H9 (cell line): ENCODE measurements at regions not wholly inside any gene's neighbourhood (a gene's known extent, or its start where the extent isn't known, plus 50 kb on each side); places are given as distances from the start of the nearest gene placed in this dataset.

ENCODE experiments used
- DNase-seq: peaks from one replicate; pipeline ENCODE4 v3.0.0-alpha.2; 2017
- H2AFZ ChIP-seq: one replicate; pipeline ENCODE4 v1.6.1; 2013; ENCODE audit warnings: mild to moderate bottlenecking, low read length, control low read depth, moderate library complexity
- H2AK5ac ChIP-seq: 2 replicates; pipeline ENCODE4 v1.6.1; 2013; ENCODE audit warnings: low read length, control low read depth, mixed read lengths; ENCODE audit not compliant: insufficient read length
- H2BK120ac ChIP-seq: one replicate; pipeline ENCODE4 v1.6.1; 2013; ENCODE audit warnings: low read depth, mild to moderate bottlenecking, low read length, control low read depth, inconsistent platforms; ENCODE audit not compliant: poor library complexity, severe bottlenecking
- H2BK12ac ChIP-seq: 2 replicates; pipeline ENCODE4 v1.6.1; 2013; ENCODE audit warnings: low read length, control low read depth, mixed read lengths, low read depth; ENCODE audit not compliant: insufficient read length
- H2BK15ac ChIP-seq: 2 replicates; pipeline ENCODE4 v1.6.1; 2013; ENCODE audit warnings: low read depth, low read length, control low read depth
- H2BK20ac ChIP-seq: one replicate; pipeline ENCODE4 v1.6.1; 2013; ENCODE audit warnings: low read depth, mild to moderate bottlenecking, low read length, control low read depth, inconsistent platforms; ENCODE audit not compliant: poor library complexity, severe bottlenecking
- H2BK5ac ChIP-seq: 2 replicates; pipeline ENCODE4 v1.6.1; 2013; ENCODE audit warnings: low read length, control low read depth, mixed read lengths; ENCODE audit not compliant: insufficient read length
- H3K14ac ChIP-seq: 2 replicates; pipeline ENCODE4 v1.6.1; 2013; ENCODE audit warnings: low read length, control low read depth; ENCODE audit not compliant: insufficient read depth
- H3K18ac ChIP-seq: 2 replicates; pipeline ENCODE4 v1.6.1; 2013; ENCODE audit warnings: low read depth, mild to moderate bottlenecking, mixed read lengths, low read length, control low read depth; ENCODE audit not compliant: insufficient read length
- H3K23ac ChIP-seq: 2 replicates; pipeline ENCODE4 v1.6.1; 2013; ENCODE audit warnings: low read length, control low read depth, mixed read lengths, low read depth; ENCODE audit not compliant: insufficient read length
- H3K23me2 ChIP-seq: 2 replicates; pipeline ENCODE4 v1.6.1; 2013; ENCODE audit warnings: low read depth, mild to moderate bottlenecking, mixed read lengths, low read length, control low read depth; ENCODE audit not compliant: insufficient read length, poor library complexity, severe bottlenecking
- H3K27ac ChIP-seq: 2 replicates; pipeline ENCODE4 v1.5.1; 2013; ENCODE audit warnings: low read length, control low read depth, mixed read lengths, low read depth; ENCODE audit not compliant: insufficient read length
- H3K27me3 ChIP-seq: 2 replicates; pipeline ENCODE4 v1.6.1; 2013; ENCODE audit warnings: low read length, control low read depth, inconsistent platforms; ENCODE audit not compliant: insufficient read depth
- H3K4ac ChIP-seq: 2 replicates; pipeline ENCODE4 v1.6.1; 2013; ENCODE audit warnings: low read depth, mild to moderate bottlenecking, control low read depth, inconsistent platforms, low read length, moderate library complexity
- H3K4me1 ChIP-seq: 2 replicates; pipeline ENCODE4 v1.6.1; 2013; ENCODE audit warnings: low read length, control low read depth, inconsistent platforms; ENCODE audit not compliant: insufficient read depth
- H3K4me2 ChIP-seq: 2 replicates; pipeline ENCODE4 v1.6.1; 2013; ENCODE audit warnings: low read length, control low read depth, mixed read lengths; ENCODE audit not compliant: insufficient read length, insufficient read depth
- H3K56ac ChIP-seq: 2 replicates; pipeline ENCODE4 v1.6.1; 2013; ENCODE audit warnings: low read depth, mild to moderate bottlenecking, mixed read lengths, low read length, control low read depth; ENCODE audit not compliant: insufficient read length
- H3K79me1 ChIP-seq: 2 replicates; pipeline ENCODE4 v1.6.1; 2013; ENCODE audit warnings: low read depth, mild to moderate bottlenecking, moderate library complexity, low read length, control low read depth, inconsistent platforms; ENCODE audit not compliant: insufficient read depth, poor library complexity, severe bottlenecking
- H3K79me2 ChIP-seq: 2 replicates; pipeline ENCODE4 v1.6.1; 2013; ENCODE audit warnings: low read length, control low read depth, inconsistent platforms; ENCODE audit not compliant: insufficient read depth
- H3K9ac ChIP-seq: 2 replicates; pipeline ENCODE4 v1.6.1; 2013; ENCODE audit warnings: low read length, control low read depth, mixed read lengths; ENCODE audit not compliant: insufficient read length; ENCODE audit errors: extremely low read depth
- H3K9me3 ChIP-seq: one replicate; pipeline ENCODE4 v1.6.1; 2013; ENCODE audit warnings: low read depth, low read length, inconsistent platforms; ENCODE audit not compliant: control insufficient read depth
- H3T11ph ChIP-seq: one replicate; pipeline ENCODE4 v1.6.1; 2013; ENCODE audit warnings: mild to moderate bottlenecking, low read length, control low read depth, inconsistent platforms
- H4K20me1 ChIP-seq: one replicate; pipeline ENCODE4 v1.6.1; 2013; ENCODE audit not compliant: control insufficient read depth, insufficient read length, insufficient read depth
- H4K5ac ChIP-seq: 2 replicates; pipeline ENCODE4 v1.6.1; 2013; ENCODE audit warnings: low read depth, mild to moderate bottlenecking, mixed read lengths, low read length, control low read depth; ENCODE audit not compliant: insufficient read length
- H4K8ac ChIP-seq: replicated peaks from 2 replicates; pipeline ENCODE4 v1.6.1; 2013; ENCODE audit warnings: low read length, control low read depth, mixed read lengths, low read depth; ENCODE audit not compliant: insufficient read length
- H4K91ac ChIP-seq: 2 replicates; pipeline ENCODE4 v1.6.1; 2013; ENCODE audit warnings: low read depth, mild to moderate bottlenecking, moderate library complexity, mixed read lengths, low read length, control low read depth; ENCODE audit not compliant: insufficient read length
- H3K27ac Mint-ChIP-seq, 3 experiments: 2 replicates in 2 of 3; 3 replicates in 1 of 3; pipeline ENCODE4 v1.8.0; 2020 to 2021; ENCODE audit warnings: mixed read lengths in 3 of 3, mild to moderate bottlenecking in 1 of 3, moderate library complexity in 1 of 3
- H3K27me3 Mint-ChIP-seq: 2 replicates; pipeline ENCODE4 v1.8.0; 2021; ENCODE audit warnings: low read depth, mild to moderate bottlenecking, moderate library complexity, mixed read lengths
- H3K36me3 Mint-ChIP-seq, 3 experiments: 2 replicates in 2 of 3; 3 replicates in 1 of 3; pipeline ENCODE4 v1.8.0; 2020 to 2021; ENCODE audit warnings: low read depth in 3 of 3, mixed read lengths in 3 of 3; ENCODE audit not compliant: insufficient read depth in 1 of 3
- H3K4me1 Mint-ChIP-seq, 2 experiments: 2 replicates each; pipeline ENCODE4 v1.8.0; 2020; ENCODE audit warnings: mixed read lengths in 2 of 2
- H3K4me3 Mint-ChIP-seq, 2 experiments: 2 replicates in 1 of 2; 3 replicates in 1 of 2; pipeline ENCODE4 v1.8.0; 2020 to 2021; ENCODE audit warnings: mild to moderate bottlenecking in 2 of 2, mixed read lengths in 2 of 2, moderate library complexity in 1 of 2
- H3K9me3 Mint-ChIP-seq, 2 experiments: 2 replicates in 1 of 2; 3 replicates in 1 of 2; pipeline ENCODE4 v1.8.0; 2020; ENCODE audit warnings: mild to moderate bottlenecking in 2 of 2, mixed read lengths in 2 of 2, moderate library complexity in 1 of 2
- WGBS: extraction: QIAGEN DNeasy Blood & Tissue Kit; methylation state at CpG from one replicate; pipeline ENCODE4 v1.1.7; 2013; ENCODE audit warnings: missing lambda C conversion rate, low lambda C conversion rate, mixed read lengths; ENCODE audit not compliant: insufficient read length; ENCODE audit errors: extremely low coverage; 5-methylcytosine and 5-hydroxymethylcytosine counted together
- TF ChIP-seq, protein P1 (sequence below): fragments of 200-600 bp; sonication (generic); conservative IDR thresholded peaks from 3 replicates; pipeline ENCODE4 v1.8.0; 2021; ENCODE audit warnings: antibody characterized with exemption, mild to moderate bottlenecking

DNA sequence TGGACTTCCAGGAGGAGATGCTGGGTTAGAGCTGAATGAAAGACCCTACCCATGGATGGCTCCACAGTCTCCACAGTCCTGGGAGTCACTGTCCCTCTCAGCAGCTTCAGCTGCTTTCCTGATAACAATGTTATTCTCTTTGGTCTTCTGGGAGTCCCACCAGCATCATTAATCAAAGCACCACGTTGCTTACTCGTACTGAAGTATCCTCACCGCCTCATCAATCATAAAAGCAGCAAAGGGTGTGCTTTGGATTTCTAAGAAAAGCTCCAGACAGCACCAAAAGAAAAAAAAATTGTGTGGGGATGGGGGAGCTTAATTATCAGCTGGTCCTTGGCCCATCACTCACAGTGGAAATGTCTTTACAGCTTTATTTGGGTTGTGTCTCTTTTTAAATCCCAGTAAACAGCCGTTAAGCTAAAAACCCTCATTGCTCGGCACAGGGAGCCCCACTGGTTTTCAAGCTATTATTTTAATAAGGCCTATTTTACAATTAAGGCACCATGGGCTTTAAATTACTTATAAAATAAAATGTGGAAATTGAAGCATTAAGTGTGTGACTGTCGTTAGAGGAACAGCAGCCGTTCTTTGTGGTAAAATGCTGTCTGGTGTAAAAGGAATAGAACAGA lies 538.0 kb downstream of the EBF1 start:
- Histone ChIP-seq H2BK5ac (no peak overlapping the region), H2BK120ac (no peak overlapping the region), H4K20me1 (no peaks in the 10 kb centered on the region), H4K5ac (no peak overlapping the region), H3K56ac (no peak overlapping the region), H3K14ac (no peak overlapping the region), H3K9ac (no peak overlapping the region), H3K23ac (no peak overlapping the region), H2BK20ac (no peak overlapping the region), H3K79me2 (no peaks in the 10 kb centered on the region), H2AFZ (no peak overlapping the region), H4K91ac (no peak overlapping the region), H3K4me1 (peaks cover 3% of the 10 kb centered on the region; the same call in 1 of the 2 replicates), H3K4ac (no peak overlapping the region), H3K79me1 (no peaks in the 10 kb centered on the region), H4K8ac (no peak overlapping the region), H3K27ac (no peak overlapping the region), H2BK15ac (no peak overlapping the region), H3K27me3 (no peaks in the 10 kb centered on the region), H3K4me2 (no peak overlapping the region), H3K23me2 (no peaks in the 10 kb centered on the region), H3K18ac (no peak overlapping the region), H3K9me3 (no peaks in the 10 kb centered on the region), H2AK5ac (no peak overlapping the region), H3T11ph (no peak overlapping the region), H2BK12ac (no peak overlapping the region)
- DNase-seq, result no peak
- TF ChIP-seq, protein P1, sequence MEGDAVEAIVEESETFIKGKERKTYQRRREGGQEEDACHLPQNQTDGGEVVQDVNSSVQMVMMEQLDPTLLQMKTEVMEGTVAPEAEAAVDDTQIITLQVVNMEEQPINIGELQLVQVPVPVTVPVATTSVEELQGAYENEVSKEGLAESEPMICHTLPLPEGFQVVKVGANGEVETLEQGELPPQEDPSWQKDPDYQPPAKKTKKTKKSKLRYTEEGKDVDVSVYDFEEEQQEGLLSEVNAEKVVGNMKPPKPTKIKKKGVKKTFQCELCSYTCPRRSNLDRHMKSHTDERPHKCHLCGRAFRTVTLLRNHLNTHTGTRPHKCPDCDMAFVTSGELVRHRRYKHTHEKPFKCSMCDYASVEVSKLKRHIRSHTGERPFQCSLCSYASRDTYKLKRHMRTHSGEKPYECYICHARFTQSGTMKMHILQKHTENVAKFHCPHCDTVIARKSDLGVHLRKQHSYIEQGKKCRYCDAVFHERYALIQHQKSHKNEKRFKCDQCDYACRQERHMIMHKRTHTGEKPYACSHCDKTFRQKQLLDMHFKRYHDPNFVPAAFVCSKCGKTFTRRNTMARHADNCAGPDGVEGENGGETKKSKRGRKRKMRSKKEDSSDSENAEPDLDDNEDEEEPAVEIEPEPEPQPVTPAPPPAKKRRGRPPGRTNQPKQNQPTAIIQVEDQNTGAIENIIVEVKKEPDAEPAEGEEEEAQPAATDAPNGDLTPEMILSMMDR, result no peak
- peaks cover 11 to 16% of the 10 kb centered on the region in 2 experiments for H3K4me1 Mint-ChIP-seq
- no peak overlapping the region for H3K27ac Mint-ChIP-seq
- no peaks in the 10 kb centered on the region for H3K9me3 Mint-ChIP-seq
- H3K27me3 Mint-ChIP-seq, result peaks cover 5% of the 10 kb centered on the region
- H3K36me3 Mint-ChIP-seq, result no peaks in the 10 kb centered on the region
- no peak overlapping the region for H3K4me3 Mint-ChIP-seq
- WGBS, result no CpG with 5 or more reads among the region's 7 CpGs
